Endothelial cell of umbilical vein (primary cell): ENCODE measurements at regions not wholly inside any gene's neighbourhood (a gene's known extent, or its start where the extent isn't known, plus 50 kb on each side); places are given as distances from the start of the nearest gene placed in this dataset.

Experiments
- BruUV-seq: library from RNA; stranded (reverse); fragments of 400-500 nt; replicated peaks from 2 replicates; lab custom pipeline; 2021; lab: Mats Ljungman, UMichigan
- CTCF ChIA-PET: fragments of 300-600, 350-600 bp; sonication (Branson Sonifier 250); formaldehyde crosslinking; loops from one replicate; lab custom pipeline; 2021; ENCODE audit warnings: antibody characterized with exemption, inconsistent platforms; lab: Charles Lee
- POLR2A ChIA-PET: fragments of 300-600, 350-600 bp; sonication (Branson Sonifier 250); formaldehyde crosslinking; loops from one replicate; lab custom pipeline; 2021; ENCODE audit warnings: antibody characterized with exemption, inconsistent platforms; lab: Charles Lee
- DNase-seq: peaks from one replicate; pipeline ENCODE4 v3.0.0-alpha.2; 2011; ENCODE audit warnings: low read depth, low spot score
- FAIRE-seq: peaks from 2 replicates; lab custom pipeline; 2011; peaks lifted over from hg19 to GRCh38; lab: Jason Lieb, UNC
- H2AFZ ChIP-seq: 2 replicates; pipeline ENCODE4 v1.6.0; 2012; ENCODE audit warnings: low read depth, low read length, control low read depth, inconsistent platforms
- H3K27ac ChIP-seq: 2 replicates; pipeline ENCODE4 v1.5.1; 2011; ENCODE audit warnings: low read depth, mild to moderate bottlenecking, control low read depth, low read length, moderate library complexity; ENCODE audit not compliant: insufficient read depth
- H3K27me3 ChIP-seq, 2 experiments: 2 replicates each; pipeline versions ENCODE4 v1.6.0 to v1.6.1; 2011; ENCODE audit warnings: low read length in 2 of 2, mixed read lengths in 1 of 2; ENCODE audit not compliant: control insufficient read depth in 2 of 2, insufficient read depth in 2 of 2
- H3K36me3 ChIP-seq, 2 experiments: 2 replicates in 1 of 2; 3 replicates in 1 of 2; pipeline ENCODE4 v1.5.1; 2011; ENCODE audit warnings: low read length in 2 of 2, mild to moderate bottlenecking in 1 of 2, moderate library complexity in 1 of 2; ENCODE audit not compliant: control insufficient read depth in 2 of 2, insufficient read depth in 2 of 2; ENCODE audit errors: extremely low read depth in 1 of 2
- H3K4me1 ChIP-seq: 3 replicates; pipeline ENCODE4 v1.5.1; 2011; ENCODE audit warnings: mild to moderate bottlenecking, low read length; ENCODE audit not compliant: control insufficient read depth, insufficient read depth; ENCODE audit errors: extremely low read depth
- H3K4me2 ChIP-seq: 2 replicates; pipeline ENCODE4 v1.6.1; 2011; ENCODE audit warnings: low read length, control low read depth, mixed read lengths; ENCODE audit not compliant: insufficient read depth
- H3K4me3 ChIP-seq, 3 experiments: fragments of 200-600 bp in 1 of 3; sonication (generic), shearing (Covaris generic) in 1 of 3; replicated peaks in 1 of 3; 2 replicates each; pipeline ENCODE4 v1.5.1; 2011 to 2016; ENCODE audit warnings: control low read depth in 3 of 3, low read length in 3 of 3, mild to moderate bottlenecking in 2 of 3, inconsistent platforms in 1 of 3, low read depth in 1 of 3, moderate library complexity in 1 of 3; ENCODE audit not compliant: insufficient read depth in 1 of 3
- H3K79me2 ChIP-seq: 2 replicates; pipeline ENCODE4 v1.6.0; 2012; ENCODE audit warnings: low read length, inconsistent platforms; ENCODE audit not compliant: control insufficient read depth, insufficient read depth
- H3K9ac ChIP-seq: replicated peaks from 2 replicates; pipeline ENCODE3; 2011; ENCODE audit warnings: low read length, control low read depth; ENCODE audit not compliant: insufficient read depth; ENCODE audit errors: extremely low read depth
- H3K9me1 ChIP-seq: replicated peaks from 3 replicates; pipeline ENCODE4 v1.6.0; 2011; ENCODE audit warnings: mild to moderate bottlenecking, low read length; ENCODE audit not compliant: control insufficient read depth, insufficient read depth; ENCODE audit errors: extremely low read depth
- H3K9me3 ChIP-seq: replicated peaks from 2 replicates; pipeline ENCODE4 v1.5.1; 2012; ENCODE audit warnings: low read length, inconsistent platforms; ENCODE audit not compliant: control insufficient read depth, insufficient read depth
- H4K20me1 ChIP-seq: replicated peaks from 2 replicates; pipeline ENCODE3; 2011; ENCODE audit warnings: mild to moderate bottlenecking, low read length; ENCODE audit not compliant: control insufficient read depth, insufficient read depth; ENCODE audit errors: extremely low read depth
- EZH2 ChIP-seq: IDR thresholded peaks from 2 replicates; pipeline ENCODE4 v1.6.1; 2012; ENCODE audit warnings: borderline replicate concordance, low read depth, mild to moderate bottlenecking, moderate library complexity, low read length, inconsistent platforms; ENCODE audit not compliant: severe bottlenecking
- FOS ChIP-seq: IDR thresholded peaks from 2 replicates; pipeline ENCODE4 v1.6.1; 2011; ENCODE audit warnings: mild to moderate bottlenecking, low read length, moderate library complexity, borderline replicate concordance; ENCODE audit not compliant: insufficient read depth
- GATA2 ChIP-seq: IDR thresholded peaks from 2 replicates; pipeline ENCODE4 v1.7.0; 2011; ENCODE audit warnings: low read depth, mild to moderate bottlenecking, moderate library complexity, mixed read lengths, low read length; ENCODE audit not compliant: insufficient read length, insufficient read depth
- JUN ChIP-seq: IDR thresholded peaks from 2 replicates; pipeline ENCODE4 v1.6.1; 2011; ENCODE audit warnings: borderline replicate concordance, low read depth; ENCODE audit not compliant: insufficient read length, insufficient read depth
- MYC ChIP-seq: IDR thresholded peaks from one replicate; pipeline ENCODE4 v1.6.1; 2011; ENCODE audit warnings: mild to moderate bottlenecking, low read depth, low read length
- POLR2A ChIP-seq: IDR thresholded peaks from 2 replicates; pipeline ENCODE4 v1.6.1; 2012; ENCODE audit warnings: low read depth, mild to moderate bottlenecking, control low read depth, low read length
- POLR2AphosphoS5 ChIP-seq: IDR thresholded peaks from 2 replicates; pipeline ENCODE4 v1.6.1; 2012; ENCODE audit warnings: low read depth, mild to moderate bottlenecking, control low read depth, low read length, moderate library complexity; ENCODE audit not compliant: insufficient read depth
- dilution Hi-C: fragments of 300-500 bp; cut with MboI; formaldehyde crosslinking; loops from one replicate; pipeline ENCODE4 v1.15.0; 2019; ENCODE audit warnings: low sequenced_read_pairs; ENCODE audit not compliant: extremely low pct_ligation_motif_present
- intact Hi-C: fragments of 100-400 bp; cut with micrococcal nuclease; formaldehyde crosslinking; loops from one replicate; pipeline ENCODE4 v1.10.0; 2022
- TF ChIP-seq, protein P1 (sequence below), 2 donors: IDR thresholded peaks; 1 replicate in 1 of 2; 2 replicates in 1 of 2; pipeline ENCODE4 v1.5.1; 2011; ENCODE audit warnings: low read length in 2 of 2, mild to moderate bottlenecking in 2 of 2, moderate library complexity in 2 of 2, control low read depth in 1 of 2, inconsistent platforms in 1 of 2, low read depth in 1 of 2; ENCODE audit not compliant: insufficient read depth in 1 of 2; ENCODE audit errors: extremely low read depth in 1 of 2
- TF ChIP-seq, protein P2 (sequence below): IDR thresholded peaks from 2 replicates; pipeline ENCODE4 v1.6.1; 2011; ENCODE audit not compliant: insufficient read depth, insufficient read length

DNA sequence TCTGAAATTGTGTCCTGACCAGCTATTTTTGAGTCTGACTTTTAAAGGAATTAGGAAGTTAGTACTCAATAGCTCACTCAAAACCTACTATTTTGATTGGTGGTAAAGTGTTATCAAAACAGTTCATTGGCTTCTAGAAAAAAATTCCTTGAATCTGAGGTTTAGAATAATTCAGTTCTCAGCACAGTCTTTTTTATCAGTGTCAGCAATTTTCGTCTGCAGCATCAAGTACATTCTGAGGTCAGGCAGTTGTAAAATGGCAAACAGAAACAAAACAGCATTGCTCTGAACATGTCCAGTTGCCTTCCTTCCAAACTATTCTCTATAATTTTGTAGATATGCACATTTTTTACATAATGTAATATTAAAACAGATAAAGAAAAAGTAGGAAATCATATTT, 1644.1 kb downstream of the SLITRK5 start:
- Histone ChIP-seq H3K4me2 (no peak overlapping the region), H3K4me1 (no peaks in the 10 kb centered on the region), H3K27me3 (no peaks in the 10 kb centered on the region), H3K4me3 (no peak overlapping the region), H3K9me3 (no peaks in the 10 kb centered on the region), H3K79me2 (no peaks in the 10 kb centered on the region), H4K20me1 (no peaks in the 10 kb centered on the region), H3K9me1 (no peaks in the 10 kb centered on the region), H3K36me3 (no peaks in the 10 kb centered on the region), H3K9ac (no peak overlapping the region), H2AFZ (no peak overlapping the region), H3K27ac (no peak overlapping the region)
- ChIA-PET CTCF (no interaction called here), POLR2A (no interaction called here)
- no peak for FAIRE-seq
- dilution Hi-C loops (no loop called here), intact Hi-C loops (no loop called here)
- BruUV-seq = no TSS peak
- TF ChIP-seq EZH2 (no peak), FOS (no peak), POLR2AphosphoS5 (no peak), POLR2A (no peak), MYC (no peak), GATA2 (no peak), JUN (no peak)
- TF ChIP-seq, protein P1, sequence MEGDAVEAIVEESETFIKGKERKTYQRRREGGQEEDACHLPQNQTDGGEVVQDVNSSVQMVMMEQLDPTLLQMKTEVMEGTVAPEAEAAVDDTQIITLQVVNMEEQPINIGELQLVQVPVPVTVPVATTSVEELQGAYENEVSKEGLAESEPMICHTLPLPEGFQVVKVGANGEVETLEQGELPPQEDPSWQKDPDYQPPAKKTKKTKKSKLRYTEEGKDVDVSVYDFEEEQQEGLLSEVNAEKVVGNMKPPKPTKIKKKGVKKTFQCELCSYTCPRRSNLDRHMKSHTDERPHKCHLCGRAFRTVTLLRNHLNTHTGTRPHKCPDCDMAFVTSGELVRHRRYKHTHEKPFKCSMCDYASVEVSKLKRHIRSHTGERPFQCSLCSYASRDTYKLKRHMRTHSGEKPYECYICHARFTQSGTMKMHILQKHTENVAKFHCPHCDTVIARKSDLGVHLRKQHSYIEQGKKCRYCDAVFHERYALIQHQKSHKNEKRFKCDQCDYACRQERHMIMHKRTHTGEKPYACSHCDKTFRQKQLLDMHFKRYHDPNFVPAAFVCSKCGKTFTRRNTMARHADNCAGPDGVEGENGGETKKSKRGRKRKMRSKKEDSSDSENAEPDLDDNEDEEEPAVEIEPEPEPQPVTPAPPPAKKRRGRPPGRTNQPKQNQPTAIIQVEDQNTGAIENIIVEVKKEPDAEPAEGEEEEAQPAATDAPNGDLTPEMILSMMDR (IDR thresholded peaks at IDR 0.05; ENCODE audit: extremely low read depth in 1 of 2, insufficient read depth in 1 of 2, low read depth in 1 of 2, low read length in 2 of 2) = no peak
- TF ChIP-seq, protein P2, sequence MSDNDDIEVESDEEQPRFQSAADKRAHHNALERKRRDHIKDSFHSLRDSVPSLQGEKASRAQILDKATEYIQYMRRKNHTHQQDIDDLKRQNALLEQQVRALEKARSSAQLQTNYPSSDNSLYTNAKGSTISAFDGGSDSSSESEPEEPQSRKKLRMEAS = no peak
- no peak for DNase-seq
